ENCODE measurements at regions not wholly inside any gene's neighbourhood (a gene's known extent, or its start where the extent isn't known, plus 50 kb on each side); places are given as distances from the start of the nearest gene placed in this dataset.

DNA sequence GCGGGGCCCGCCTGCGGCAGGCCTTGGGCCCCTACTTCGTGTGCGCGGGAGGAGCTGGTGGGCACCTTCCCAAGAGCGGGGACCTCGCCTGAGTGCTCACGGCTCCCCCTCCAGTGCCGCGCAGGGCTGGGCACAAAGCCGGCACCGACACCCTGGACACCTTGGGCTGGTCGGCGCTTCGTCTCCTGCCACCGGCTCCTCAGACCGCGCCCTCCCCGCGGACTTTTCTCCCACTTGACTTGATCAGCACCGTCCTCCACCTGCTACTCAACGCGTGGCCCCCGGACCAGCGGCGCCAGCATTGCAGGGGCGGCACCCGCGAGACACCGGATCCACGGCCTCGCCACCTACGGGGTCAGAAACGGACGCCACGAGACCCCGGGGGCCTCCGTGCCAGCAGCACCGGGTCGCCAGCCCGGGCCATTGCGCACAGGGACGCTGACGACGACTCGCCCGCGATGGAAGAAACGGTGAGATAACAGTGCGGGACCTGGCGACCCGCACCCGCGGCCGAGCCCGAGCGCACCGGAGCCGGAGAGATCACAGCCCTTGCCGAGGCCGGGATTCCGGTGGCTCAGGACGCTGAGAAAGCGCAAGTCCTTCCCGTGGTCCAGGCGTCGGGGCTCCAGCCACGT, 154.2 kb downstream of the DLL1 start:
- no peak for DNase-seq (ENCODE audit: low read depth, low spot score)

GRCh38 chr6:170135821-170136471, 154.9 kb downstream of the DLL1 start:
- DNase-seq (ENCODE audit: low read depth, low spot score): no peak

DNA sequence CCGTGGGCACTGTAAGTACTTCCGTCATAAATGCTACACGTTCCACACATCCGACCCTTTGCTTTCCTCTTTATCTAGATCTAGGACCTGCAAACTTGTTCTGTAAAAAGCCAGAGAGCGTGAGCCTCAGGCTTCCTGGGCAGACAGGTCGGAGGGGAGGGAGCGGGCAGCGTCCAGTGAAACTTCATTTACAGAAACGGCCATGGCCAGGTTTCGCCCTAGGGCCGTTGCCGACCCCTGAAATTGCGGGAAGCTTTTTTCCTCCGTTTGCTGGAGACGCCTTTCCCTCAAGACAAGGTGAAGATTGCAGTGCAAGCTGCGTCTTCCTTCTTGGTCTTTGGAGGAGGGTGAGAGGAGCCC, 155.4 kb downstream of the DLL1 start:
- DNase-seq (ENCODE audit: low read depth, low spot score): no peak

GRCh38 chr6:170134471-170135440, 156.1 kb downstream of the DLL1 start:
- no peak for DNase-seq (ENCODE audit: low read depth, low spot score)

GRCh38 chr6:170134031-170134470, 156.8 kb downstream of the DLL1 start:
- DNase-seq (ENCODE audit: low read depth, low spot score): no peak

- DNase-seq (ENCODE audit: low read depth, low spot score): no peak
These were observed 158.3 kb downstream of the DLL1 start for GRCh38 chr6:170132561-170132991.

DNA sequence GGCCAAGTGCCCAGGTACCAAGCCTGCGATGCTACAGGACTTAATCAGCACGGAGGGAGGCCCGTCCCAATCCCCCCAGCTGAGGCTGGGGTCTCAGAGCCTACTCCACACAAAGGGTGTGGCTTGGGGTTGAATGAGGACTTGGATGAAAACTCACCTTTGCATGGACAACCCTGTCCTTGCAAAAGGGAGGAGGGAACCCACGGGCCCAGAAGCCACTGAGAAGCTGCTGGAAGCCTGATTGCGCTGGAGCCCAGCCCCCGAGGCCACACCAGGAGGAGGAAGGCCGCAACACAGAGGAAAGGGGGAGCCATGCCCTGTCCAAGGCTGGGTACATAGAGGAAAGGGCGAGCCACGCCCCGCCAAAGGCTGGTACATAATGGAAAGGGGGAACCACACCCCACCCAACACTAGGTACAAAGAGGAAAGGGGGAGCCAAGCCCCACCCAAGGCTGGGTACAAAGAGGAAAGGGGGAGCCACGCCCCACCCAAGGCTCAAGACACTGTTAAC, 158.8 kb downstream of the DLL1 start:
- no peak for DNase-seq (ENCODE audit: low read depth, low spot score)

GRCh38 chr6:170131351-170131750, 159.5 kb downstream of the DLL1 start:
- DNase-seq (ENCODE audit: low read depth, low spot score): no peak

DNA sequence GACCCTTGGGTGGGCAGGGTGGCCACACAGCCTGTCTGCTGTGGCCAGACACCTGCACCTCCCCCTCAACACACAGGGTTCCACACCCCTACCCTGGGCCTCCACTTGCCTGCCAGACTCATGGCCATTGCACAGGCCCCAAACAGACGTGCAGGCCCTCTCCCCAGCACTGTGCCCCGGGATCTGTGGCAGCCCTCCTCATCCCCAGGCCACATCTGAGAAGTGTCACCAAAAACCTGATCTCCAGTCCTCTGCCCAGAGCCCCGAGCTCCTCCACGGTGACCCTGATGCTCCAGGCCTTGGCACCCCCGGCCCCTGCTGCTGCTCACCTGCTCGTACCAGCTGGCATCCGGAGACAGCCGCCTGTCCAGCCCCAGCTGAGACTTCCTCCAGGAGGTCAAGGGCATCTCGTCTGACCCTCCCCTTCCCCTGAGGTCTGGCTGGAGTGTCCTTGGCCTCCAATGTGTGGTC, 160.1 kb downstream of the DLL1 start:
- no peak for DNase-seq (ENCODE audit: low read depth, low spot score)

GRCh38 chr6:170130201-170130621, 160.7 kb downstream of the DLL1 start:
- no peak for DNase-seq (ENCODE audit: low read depth, low spot score)

DNA sequence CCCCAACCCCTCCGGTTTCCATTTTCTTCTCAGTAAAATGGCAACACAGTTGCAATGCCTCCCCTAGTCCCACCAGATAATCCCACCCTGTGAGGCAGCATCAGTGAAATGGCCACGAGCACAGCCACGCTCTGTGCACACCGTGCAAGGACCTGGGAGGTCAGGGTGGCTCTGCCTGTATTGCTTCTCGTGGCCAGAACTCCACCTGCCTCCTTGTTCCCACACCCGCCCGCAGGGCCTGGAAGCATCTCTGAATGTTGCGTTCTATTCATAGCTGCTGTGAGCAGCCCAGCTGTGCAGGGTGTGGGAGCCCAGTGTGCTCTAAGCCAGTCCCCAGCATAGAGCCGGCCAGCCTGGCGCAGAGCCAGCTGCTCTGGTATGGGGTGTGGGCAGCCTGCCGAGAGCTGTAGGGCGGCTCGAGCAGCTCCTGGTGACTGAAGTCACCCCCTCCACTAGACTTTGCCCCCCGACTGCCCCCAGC, 161.1 kb downstream of the DLL1 start:
- no peak for DNase-seq (ENCODE audit: low read depth, low spot score)

DNA sequence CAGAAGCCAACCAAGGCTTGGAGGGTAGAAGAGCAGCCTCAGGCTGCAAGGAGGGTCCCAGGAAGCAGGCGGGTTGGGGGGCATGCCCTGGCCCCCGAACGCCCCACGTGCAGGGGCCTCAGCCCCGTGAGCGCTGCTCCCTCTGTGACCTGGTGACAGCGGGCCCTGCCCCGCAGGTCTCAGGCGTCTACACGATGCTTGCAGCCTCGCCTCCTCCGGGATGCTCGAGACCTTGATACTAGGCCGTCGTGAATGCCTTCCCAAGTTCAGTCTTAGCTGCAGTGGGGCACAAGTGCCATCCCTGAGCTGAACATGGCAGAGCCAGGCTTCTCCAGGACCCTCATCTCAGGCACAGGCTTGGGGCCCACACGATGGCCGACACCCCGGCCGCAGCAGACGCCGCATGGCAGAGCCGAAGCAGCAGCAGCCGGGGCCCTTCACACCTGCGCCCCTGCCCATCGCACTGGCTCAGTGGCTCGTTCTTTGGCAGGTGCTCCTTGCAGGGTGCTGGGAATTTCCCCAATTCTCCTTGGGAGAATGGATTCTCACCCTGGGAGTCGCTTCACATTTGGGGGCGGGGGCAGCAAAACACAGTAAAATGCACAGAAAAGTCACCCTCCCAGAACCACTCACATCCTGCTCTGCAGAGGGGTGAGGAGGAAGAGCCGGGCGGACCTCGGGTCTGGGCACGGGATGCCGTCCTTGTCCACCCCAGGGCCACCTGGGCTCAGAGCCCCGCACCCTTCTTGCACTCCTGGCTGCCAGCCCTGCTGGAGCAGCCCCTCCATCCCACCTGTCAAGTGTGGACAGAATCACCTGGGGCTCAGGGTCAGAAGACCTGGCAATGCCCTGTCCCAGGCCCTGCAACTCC, 161.8 kb downstream of the DLL1 start:
- no peak for DNase-seq (ENCODE audit: low read depth, low spot score)

DNA sequence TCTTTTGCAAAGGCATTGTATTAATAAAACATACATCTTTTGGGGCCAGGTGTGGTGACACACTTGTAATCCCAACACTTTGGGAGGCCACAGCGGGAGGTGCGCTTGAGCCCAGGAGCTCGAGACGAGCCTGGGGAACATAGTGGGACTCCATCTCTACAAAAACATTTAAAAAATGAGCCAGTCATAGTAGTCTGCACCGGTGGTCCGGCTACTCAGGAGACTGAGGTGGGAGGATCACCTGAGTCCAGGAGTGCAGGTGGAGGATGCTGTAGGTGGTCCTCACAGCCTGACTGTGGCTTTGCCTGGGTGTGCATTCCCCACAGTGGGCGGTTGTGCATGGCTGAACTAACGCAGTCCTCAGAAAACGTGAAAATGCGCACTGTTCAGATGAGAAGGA, 162.5 kb downstream of the DLL1 start:
- DNase-seq (ENCODE audit: low read depth, low spot score): no peak

- DNase-seq (ENCODE audit: low read depth, low spot score): no peak
These were observed 163.7 kb downstream of the DLL1 start for GRCh38 chr6:170127151-170127550.

GRCh38 chr6:170125456-170126300, 165.2 kb downstream of the DLL1 start:
- DNase-seq (ENCODE audit: low read depth, low spot score): no peak

- no peak for DNase-seq (ENCODE audit: low read depth, low spot score)
These were observed 166.0 kb downstream of the DLL1 start for GRCh38 chr6:170124836-170125235.

DNA sequence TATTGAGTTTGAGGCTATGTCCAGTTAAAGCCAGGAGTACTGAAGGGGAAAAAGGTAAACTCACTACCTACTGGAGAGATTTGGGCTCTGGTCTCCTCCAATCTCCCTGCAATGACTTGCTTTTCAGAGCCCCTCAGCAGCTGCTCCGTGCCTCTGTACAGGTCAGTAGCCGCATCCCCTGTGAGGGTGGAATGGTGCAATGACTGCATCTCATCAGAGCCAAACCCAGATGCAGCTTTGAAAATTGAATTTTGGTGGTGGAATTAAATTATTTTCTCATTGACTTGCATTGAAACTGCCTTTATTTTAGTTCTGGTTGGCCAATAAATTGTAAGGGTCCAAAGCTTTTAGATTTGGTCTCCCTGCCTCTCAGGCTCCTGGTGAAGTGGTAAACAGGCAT, 166.7 kb downstream of the DLL1 start:
- no peak for DNase-seq (ENCODE audit: low read depth, low spot score)

DNA sequence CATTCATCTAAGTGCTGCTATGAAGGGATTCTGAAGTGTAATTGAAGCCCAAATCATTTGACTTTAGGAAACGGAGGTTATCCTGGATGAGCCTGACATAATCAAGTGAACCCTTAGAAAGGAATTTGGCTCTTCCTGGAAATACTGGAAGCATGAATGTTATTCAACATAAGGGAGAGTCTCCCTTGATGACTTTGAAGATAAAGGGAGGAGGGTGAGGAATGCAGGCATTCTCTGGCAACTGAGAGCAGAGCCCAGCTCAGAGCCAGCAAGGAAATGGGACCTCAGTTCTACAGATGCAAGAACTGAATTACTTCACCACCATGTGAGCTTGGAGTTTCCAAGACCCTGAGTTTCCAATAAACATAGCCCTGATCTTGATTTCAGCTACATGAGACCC, 168.2 kb downstream of the DLL1 start:
- no peak for DNase-seq (ENCODE audit: low read depth, low spot score)

- DNase-seq (ENCODE audit: low read depth, low spot score): no peak
These were observed 173.5 kb downstream of the DLL1 start for GRCh38 chr6:170117111-170117972.
